K562 (cell line): ENCODE measurements at regions not wholly inside any gene's neighbourhood (a gene's known extent, or its start where the extent isn't known, plus 50 kb on each side); places are given as distances from the start of the nearest gene placed in this dataset.

Experiments used
- KAT8 ChIP-seq: fragments of 450-650 bp; IDR thresholded peaks from 2 replicates; pipeline ENCODE4 v1.6.1; 2016; ENCODE audit warnings: low read depth, mild to moderate bottlenecking
- NFYB ChIP-seq: IDR thresholded peaks from 2 replicates; pipeline ENCODE4 v1.6.1; 2011; ENCODE audit warnings: mild to moderate bottlenecking, moderate library complexity; ENCODE audit not compliant: insufficient read length; ENCODE audit errors: extremely low read depth
- TRIM24 ChIP-seq, 2 experiments: fragments of 450-650 bp; IDR thresholded peaks; 2 replicates each; pipeline ENCODE4 v1.6.1; 2016
- TSHZ1 ChIP-seq: fragments of 250-450 bp; sonication (Bioruptor Pico); IDR thresholded peaks from 2 replicates; pipeline ENCODE4 v1.4.0; 2020; ENCODE audit warnings: mild to moderate bottlenecking, moderate library complexity
- TF ChIP-seq, protein P1 (sequence below), 2 experiments: fragments of 450-650 bp; IDR thresholded peaks; 2 replicates each; pipeline ENCODE4 v1.6.1; 2016; ENCODE audit warnings: mild to moderate bottlenecking in 2 of 2, borderline replicate concordance in 1 of 2, low read depth in 1 of 2, moderate library complexity in 1 of 2
- TF ChIP-seq, protein P2 (sequence below), 2 experiments: IDR thresholded peaks; 2 replicates each; pipeline ENCODE4 v1.6.1; 2011; ENCODE audit warnings: borderline replicate concordance in 1 of 2, control low read depth in 1 of 2, low read depth in 1 of 2, low read length in 1 of 2, mild to moderate bottlenecking in 1 of 2, mixed read lengths in 1 of 2, moderate library complexity in 1 of 2; ENCODE audit not compliant: insufficient read depth in 1 of 2, insufficient read length in 1 of 2, poor library complexity in 1 of 2, severe bottlenecking in 1 of 2; ENCODE audit errors: extremely low read depth in 1 of 2

DNA sequence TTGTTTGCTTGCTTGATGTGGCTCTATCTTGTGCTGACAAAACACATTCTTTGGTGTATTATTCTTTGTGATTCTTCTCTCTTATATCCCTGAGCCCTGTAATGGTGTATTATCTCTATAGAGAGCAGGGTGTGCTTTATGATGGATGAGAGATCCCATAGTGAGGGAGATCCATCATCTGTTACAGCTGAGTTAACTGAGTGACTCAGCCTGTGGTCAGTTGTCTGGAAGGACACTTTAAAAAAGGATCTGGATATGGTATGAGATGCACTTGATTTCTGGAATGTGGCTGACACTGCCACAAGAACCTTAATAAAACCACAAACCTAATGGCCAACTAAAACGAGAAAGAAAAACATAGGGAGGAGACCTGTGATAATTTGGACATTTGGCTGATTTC is 461.4 kb upstream of the SYT1 start (continued):
- TF ChIP-seq, protein P1, sequence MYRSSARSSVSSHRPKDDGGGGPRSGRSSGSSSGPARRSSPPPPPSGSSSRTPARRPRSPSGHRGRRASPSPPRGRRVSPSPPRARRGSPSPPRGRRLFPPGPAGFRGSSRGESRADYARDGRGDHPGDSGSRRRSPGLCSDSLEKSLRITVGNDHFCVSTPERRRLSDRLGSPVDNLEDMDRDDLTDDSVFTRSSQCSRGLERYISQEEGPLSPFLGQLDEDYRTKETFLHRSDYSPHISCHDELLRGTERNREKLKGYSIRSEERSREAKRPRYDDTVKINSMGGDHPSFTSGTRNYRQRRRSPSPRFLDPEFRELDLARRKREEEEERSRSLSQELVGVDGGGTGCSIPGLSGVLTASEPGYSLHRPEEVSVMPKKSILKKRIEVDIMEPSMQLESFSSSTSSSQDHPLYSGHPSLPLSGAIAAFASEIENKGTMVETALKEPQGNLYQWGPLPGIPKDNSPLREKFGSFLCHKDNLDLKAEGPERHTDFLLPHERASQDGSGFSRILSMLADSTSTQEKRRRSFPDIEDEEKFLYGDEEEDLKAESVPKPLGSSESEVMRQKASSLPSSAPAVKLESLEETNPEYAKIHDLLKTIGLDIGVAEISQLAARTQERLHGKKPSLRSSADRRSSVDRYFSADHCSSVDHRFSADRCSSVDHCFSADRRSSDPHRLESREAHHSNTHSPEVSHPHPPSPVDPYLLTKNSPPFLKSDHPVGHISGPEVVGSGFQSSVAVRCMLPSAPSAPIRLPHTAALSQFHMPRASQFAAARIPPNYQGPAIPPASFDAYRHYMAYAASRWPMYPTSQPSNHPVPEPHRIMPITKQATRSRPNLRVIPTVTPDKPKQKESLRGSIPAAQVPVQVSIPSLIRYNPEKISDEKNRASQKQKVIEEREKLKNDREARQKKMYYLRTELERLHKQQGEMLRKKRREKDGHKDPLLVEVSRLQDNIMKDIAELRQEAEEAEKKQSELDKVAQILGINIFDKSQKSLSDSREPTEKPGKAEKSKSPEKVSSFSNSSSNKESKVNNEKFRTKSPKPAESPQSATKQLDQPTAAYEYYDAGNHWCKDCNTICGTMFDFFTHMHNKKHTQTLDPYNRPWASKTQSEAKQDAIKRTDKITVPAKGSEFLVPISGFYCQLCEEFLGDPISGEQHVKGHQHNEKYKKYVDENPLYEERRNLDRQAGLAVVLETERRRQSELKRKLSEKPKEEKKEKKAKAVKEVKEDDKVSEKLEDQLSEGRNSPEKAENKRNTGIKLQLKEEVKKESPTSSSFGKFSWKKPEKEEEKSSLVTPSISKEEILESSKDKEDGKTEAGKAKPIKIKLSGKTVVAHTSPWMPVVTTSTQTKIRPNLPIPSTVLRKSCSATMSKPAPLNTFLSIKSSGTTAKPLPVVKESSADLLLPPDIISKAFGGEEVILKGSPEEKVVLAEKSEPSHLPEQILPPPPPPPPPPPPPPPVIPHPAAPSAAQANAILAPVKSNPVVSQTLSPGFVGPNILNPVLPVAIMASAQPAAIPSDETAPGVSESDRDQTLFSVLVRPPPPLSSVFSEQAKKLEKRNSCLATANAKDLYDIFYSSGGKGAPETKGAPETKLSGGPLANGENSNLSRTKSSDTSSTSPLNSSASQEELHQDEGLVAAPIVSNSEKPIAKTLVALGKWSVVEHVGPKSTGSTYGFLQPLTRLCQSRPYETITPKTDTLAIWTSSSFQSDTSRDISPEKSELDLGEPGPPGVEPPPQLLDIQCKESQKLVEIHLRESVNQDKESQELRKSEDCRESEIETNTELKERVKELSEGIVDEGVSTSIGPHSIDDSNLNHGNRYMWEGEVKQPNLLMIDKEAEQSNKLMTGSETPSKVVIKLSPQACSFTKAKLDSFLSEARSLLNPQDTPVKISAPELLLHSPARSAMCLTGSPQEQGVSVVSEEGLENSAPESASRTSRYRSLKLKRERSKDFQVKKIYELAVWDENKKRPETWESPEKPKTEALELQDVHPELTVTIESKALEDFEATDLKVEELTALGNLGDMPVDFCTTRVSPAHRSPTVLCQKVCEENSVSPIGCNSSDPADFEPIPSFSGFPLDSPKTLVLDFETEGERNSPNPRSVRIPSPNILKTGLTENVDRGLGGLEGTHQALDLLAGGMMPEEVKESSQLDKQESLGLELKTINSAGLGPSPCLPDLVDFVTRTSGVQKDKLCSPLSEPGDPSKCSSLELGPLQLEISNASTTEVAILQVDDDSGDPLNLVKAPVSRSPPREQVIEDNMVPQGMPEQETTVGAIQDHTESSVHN (IDR thresholded peaks at IDR 0.05; ENCODE audit: borderline replicate concordance in 1 of 2, low read depth in 1 of 2) = no peak
- TF ChIP-seq NFYB = no peak
- no peak for TF ChIP-seq TSHZ1
- TF ChIP-seq, protein P2, sequence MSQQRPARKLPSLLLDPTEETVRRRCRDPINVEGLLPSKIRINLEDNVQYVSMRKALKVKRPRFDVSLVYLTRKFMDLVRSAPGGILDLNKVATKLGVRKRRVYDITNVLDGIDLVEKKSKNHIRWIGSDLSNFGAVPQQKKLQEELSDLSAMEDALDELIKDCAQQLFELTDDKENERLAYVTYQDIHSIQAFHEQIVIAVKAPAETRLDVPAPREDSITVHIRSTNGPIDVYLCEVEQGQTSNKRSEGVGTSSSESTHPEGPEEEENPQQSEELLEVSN (IDR thresholded peaks at IDR 0.05; ENCODE audit: borderline replicate concordance in 1 of 2, extremely low read depth in 1 of 2, insufficient read depth in 1 of 2, insufficient read length in 1 of 2, low read depth in 1 of 2, low read length in 1 of 2, poor library complexity in 1 of 2, severe bottlenecking in 1 of 2) = no peak
- no peak for TF ChIP-seq KAT8
- no peak for TF ChIP-seq TRIM24 (IDR thresholded peaks at IDR 0.05)
